ENCODE measurements at regions not wholly inside any gene's neighbourhood (a gene's known extent, or its start where the extent isn't known, plus 50 kb on each side); places are given as distances from the start of the nearest gene placed in this dataset.
"Not testable (repeated sequence)": the region's sequence is repeated elsewhere in the genome, so short reads cannot be mapped to it uniquely, and the experiment has no call there.

DNA sequence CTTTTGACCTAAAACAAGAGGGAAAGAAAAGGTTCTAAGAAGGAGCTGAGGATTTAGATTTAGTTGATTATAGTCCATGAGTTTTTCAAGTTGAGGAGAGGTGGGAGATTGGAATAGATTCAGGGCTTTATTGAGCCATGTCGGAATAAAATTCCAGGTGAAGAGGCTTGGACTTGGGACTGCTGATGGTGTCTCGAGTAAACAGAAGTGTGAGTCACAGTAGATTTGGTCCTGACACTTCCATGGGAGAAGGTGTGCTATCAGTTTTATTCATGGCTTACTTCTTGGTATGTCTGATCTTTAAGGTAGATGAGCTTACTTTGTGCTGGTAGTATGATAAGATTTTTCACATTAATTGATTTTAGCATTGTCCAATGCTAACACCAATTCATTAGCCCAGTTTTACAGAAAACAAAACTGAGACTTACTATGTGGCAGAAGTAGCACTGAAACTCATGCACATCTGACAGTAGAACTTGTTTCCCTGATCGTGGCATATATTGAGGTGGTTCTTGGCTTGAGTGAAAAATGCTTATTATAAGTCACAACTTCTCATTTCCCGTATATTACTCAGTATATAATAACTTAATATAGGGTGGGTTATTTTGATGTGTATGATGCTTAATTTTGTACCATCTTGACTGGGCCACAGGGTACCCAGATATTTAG is 172.4 kb upstream of the IGF1 start:
- WGBS, 2 donors (ENCODE audit: low coverage in 1 of 2): 61 to 77% methylated on average over 4 of the region's 4 CpGs
- intact Hi-C loops (cut with DNase I; ENCODE audit: low total_unique reads): no loop called here

DNA sequence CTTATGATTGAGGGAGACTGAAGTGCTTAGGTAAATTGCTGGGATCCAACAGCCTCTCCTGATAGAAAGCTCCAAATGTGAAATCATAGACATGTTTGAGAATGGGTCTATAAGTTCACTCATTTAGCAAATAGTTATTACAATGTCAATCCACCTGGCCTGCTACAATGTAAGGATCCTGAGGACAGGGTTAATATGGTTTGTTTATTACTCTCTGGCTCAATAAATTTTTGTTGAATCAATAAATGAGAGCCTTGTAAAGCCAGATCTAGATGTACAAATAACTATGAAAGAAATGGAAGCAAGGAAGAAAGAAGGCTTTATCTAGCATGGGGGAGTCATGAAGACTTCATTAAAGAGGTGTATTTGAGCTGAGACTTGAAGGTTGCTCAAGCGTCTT is 165.6 kb upstream of the IGF1 start:
- TF ChIP-seq, protein P1, sequence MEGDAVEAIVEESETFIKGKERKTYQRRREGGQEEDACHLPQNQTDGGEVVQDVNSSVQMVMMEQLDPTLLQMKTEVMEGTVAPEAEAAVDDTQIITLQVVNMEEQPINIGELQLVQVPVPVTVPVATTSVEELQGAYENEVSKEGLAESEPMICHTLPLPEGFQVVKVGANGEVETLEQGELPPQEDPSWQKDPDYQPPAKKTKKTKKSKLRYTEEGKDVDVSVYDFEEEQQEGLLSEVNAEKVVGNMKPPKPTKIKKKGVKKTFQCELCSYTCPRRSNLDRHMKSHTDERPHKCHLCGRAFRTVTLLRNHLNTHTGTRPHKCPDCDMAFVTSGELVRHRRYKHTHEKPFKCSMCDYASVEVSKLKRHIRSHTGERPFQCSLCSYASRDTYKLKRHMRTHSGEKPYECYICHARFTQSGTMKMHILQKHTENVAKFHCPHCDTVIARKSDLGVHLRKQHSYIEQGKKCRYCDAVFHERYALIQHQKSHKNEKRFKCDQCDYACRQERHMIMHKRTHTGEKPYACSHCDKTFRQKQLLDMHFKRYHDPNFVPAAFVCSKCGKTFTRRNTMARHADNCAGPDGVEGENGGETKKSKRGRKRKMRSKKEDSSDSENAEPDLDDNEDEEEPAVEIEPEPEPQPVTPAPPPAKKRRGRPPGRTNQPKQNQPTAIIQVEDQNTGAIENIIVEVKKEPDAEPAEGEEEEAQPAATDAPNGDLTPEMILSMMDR (IDR thresholded peaks at IDR 0.05): no peak
- TF ChIP-seq POLR2AphosphoS5 (IDR thresholded peaks at IDR 0.05) (no peak), EP300 (IDR thresholded peaks at IDR 0.05; ENCODE audit: low read depth) (no peak), POLR2A (IDR thresholded peaks at IDR 0.05) (no peak)
- DNase-seq: no peak
- Histone ChIP-seq H3K4me1 (no peaks in the 10 kb centered on the region), H3K9me3 (no peaks in the 10 kb centered on the region), H3K27me3 (no peaks in the 10 kb centered on the region), H3K27ac (no peak overlapping the region), H3K4me3 (no peak overlapping the region), H3K36me3 (no peaks in the 10 kb centered on the region)
- intact Hi-C loops (cut with DNase I; ENCODE audit: low total_unique reads) (no loop called here), in situ Hi-C loops (cut with MboI; ENCODE audit: low pct_ligation_motif_present in 1 of 4, low pct_unique_long_range_greater_than_20kb in 1 of 4, low sequenced_read_pairs in 3 of 4) (no loop called here)
- 82 to 100% methylated on average over 1 of the region's 1 CpG for WGBS, 2 donors (ENCODE audit: low coverage in 1 of 2)

More for the DNA sequence above, 172.4 kb upstream of the IGF1 start:
- no peak overlapping the region for H3K4me3 ChIP-seq
- no peaks in the 10 kb centered on the region for H3K36me3 ChIP-seq
- no peak for DNase-seq
- no peaks in the 10 kb centered on the region for H3K4me1 ChIP-seq
- in situ Hi-C loops (cut with MboI; ENCODE audit: low pct_ligation_motif_present in 1 of 4, low pct_unique_long_range_greater_than_20kb in 1 of 4, low sequenced_read_pairs in 3 of 4): no loop called here
- peaks cover 0 to 5% of the 10 kb centered on the region in 2 donors for H3K9me3 ChIP-seq
- H3K27ac ChIP-seq: no peak overlapping the region
- TF ChIP-seq POLR2A (IDR thresholded peaks at IDR 0.05) (no peak), EP300 (IDR thresholded peaks at IDR 0.05; ENCODE audit: low read depth) (no peak), POLR2AphosphoS5 (IDR thresholded peaks at IDR 0.05) (no peak)
- TF ChIP-seq, protein P1 (IDR thresholded peaks at IDR 0.05): no peak
- no peaks in the 10 kb centered on the region for H3K27me3 ChIP-seq

DNA sequence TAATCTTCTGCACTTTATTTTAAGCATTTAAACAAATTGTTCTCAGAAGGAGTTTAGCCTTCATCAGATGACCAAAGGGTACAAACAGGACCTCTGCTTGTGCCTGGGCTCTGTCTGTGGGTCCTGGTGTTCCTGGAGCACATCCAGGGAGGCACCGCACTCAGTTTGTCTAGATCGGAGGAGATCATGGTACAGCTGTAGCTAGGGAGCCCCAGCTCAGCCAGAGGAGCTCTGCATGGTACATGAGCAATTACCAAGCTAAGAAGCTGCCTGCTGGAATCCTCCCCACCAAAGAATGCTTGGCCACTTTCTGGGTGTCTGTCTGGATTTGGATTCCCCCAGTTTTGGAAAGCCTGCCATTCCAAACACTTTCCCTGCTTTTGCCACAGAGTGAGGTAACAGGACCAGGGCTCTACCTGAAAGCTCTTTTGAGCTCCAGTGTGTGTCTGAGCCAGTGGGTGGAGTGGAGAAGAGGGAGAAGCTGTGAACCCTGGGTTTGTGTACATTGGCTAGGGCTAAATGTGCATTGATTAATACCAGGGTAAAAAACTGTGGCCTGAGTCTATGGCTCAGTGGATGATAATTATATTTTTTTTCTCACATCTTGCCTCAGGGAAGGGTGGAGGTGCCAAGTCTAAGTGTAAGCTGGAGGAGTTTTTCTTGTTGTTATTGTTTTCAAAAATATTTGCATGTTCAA is 163.7 kb upstream of the IGF1 start:
- no peak for DNase-seq
- in situ Hi-C loops (cut with MboI; ENCODE audit: low pct_ligation_motif_present in 1 of 4, low pct_unique_long_range_greater_than_20kb in 1 of 4, low sequenced_read_pairs in 3 of 4): no loop called here
- Histone ChIP-seq H3K27ac (no peak overlapping the region), H3K9me3 (no peaks in the 10 kb centered on the region), H3K27me3 (no peaks in the 10 kb centered on the region), H3K4me3 (no peak overlapping the region), H3K4me1 (no peaks in the 10 kb centered on the region), H3K36me3 (no peaks in the 10 kb centered on the region)
- WGBS, 2 donors (ENCODE audit: low coverage in 1 of 2): 86 to 100% methylated on average over 1 to 2 of the region's 2 CpGs
- TF ChIP-seq POLR2A (IDR thresholded peaks at IDR 0.05) (no peak), EP300 (IDR thresholded peaks at IDR 0.05; ENCODE audit: low read depth) (no peak), POLR2AphosphoS5 (IDR thresholded peaks at IDR 0.05) (no peak)
- TF ChIP-seq, protein P1 (IDR thresholded peaks at IDR 0.05): no peak
- intact Hi-C loops (cut with DNase I; ENCODE audit: low total_unique reads): no loop called here

DNA sequence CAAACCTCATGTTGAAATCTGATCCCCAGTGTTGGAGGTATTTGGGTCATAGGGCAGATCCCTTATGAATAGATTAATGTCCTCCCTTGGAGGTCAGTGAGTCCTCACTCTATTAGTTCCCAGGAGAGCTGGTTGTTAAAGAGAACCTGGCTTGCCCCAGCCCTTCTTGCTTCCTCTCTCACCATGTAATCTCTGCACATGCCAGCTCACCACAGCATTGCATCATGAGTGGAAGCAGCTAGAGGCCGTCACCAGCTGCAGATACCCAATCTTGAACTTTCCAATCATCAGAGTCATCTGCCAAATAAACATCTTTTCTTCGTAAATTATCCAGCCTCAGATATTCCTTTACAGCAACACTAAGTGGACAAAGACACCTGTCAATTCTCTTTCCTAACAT is 161.8 kb upstream of the IGF1 start:
- WGBS, 2 donors (ENCODE audit: low coverage in 1 of 2): 62 to 67% methylated on average over 2 of the region's 2 CpGs
- in situ Hi-C loops (cut with MboI; ENCODE audit: low pct_ligation_motif_present in 1 of 4, low pct_unique_long_range_greater_than_20kb in 1 of 4, low sequenced_read_pairs in 3 of 4) (no loop called here), intact Hi-C loops (cut with DNase I; ENCODE audit: low total_unique reads) (no loop called here)
- no peaks in the 10 kb centered on the region for H3K27me3 ChIP-seq
- no peak overlapping the region for H3K27ac ChIP-seq
- H3K36me3 ChIP-seq: no peaks in the 10 kb centered on the region
- no peaks in the 10 kb centered on the region for H3K4me1 ChIP-seq
- TF ChIP-seq POLR2A (IDR thresholded peaks at IDR 0.05): no peak
- TF ChIP-seq, protein P1 (IDR thresholded peaks at IDR 0.05): no peak
- TF ChIP-seq POLR2AphosphoS5 (IDR thresholded peaks at IDR 0.05): no peak
- no peak for TF ChIP-seq EP300 (IDR thresholded peaks at IDR 0.05; ENCODE audit: low read depth)
- no peak overlapping the region for H3K4me3 ChIP-seq
- no peak for DNase-seq
- no peaks in the 10 kb centered on the region for H3K9me3 ChIP-seq

DNA sequence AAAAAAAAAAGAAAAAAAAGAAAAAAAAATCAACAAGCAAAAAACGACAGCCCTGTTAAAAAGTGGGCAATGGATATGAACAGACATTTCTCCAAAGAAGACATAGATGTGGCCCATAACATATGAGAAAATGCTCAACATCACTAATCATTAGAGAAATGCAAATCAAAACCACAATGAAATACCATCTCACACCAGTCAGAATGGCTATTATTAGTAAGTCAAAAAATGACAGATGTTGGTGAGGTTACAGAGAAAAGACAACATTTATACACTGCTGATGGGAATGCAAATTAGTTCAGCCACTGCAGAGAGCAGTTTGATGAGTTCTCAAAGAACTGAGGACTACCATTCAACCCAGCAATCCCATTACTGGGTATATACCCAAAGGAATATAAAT is 160.3 kb upstream of the IGF1 start:
- in situ Hi-C loops (cut with MboI; ENCODE audit: low pct_ligation_motif_present in 1 of 4, low pct_unique_long_range_greater_than_20kb in 1 of 4, low sequenced_read_pairs in 3 of 4); H3K4me1 ChIP-seq; H3K4me3 ChIP-seq; H3K27ac ChIP-seq; H3K9me3 ChIP-seq; H3K27me3 ChIP-seq; DNase-seq; intact Hi-C loops (cut with DNase I; ENCODE audit: low total_unique reads); H3K36me3 ChIP-seq: not testable (repeated sequence)
- WGBS, 2 donors (ENCODE audit: low coverage in 1 of 2): 50 to 76% methylated on average over 1 of the region's 1 CpG
